ENCODE measurements at regions not wholly inside any gene's neighbourhood (a gene's known extent, or its start where the extent isn't known, plus 50 kb on each side); places are given as distances from the start of the nearest gene placed in this dataset.
"Not testable (repeated sequence)": the region's sequence is repeated elsewhere in the genome, so short reads cannot be mapped to it uniquely, and the experiment has no call there.

DNA sequence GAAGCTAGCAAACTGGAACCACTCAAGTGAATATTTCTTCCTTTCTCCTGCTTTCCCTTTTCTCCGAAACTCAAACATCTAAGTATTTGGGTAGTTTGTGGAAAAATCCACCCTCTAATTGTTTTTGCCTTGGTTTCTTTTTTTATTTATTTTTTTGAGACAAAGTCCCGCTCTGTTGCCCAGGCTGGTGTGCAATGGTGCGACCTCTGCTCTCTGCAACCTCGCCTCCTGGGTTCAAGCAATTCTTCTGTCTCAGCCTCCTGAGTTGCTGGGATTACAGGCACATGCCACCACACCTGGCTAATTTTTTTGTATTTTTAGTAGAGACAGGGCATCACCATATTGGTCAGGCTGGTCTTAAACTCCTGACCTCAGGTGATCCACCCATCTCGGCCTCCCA, 96.1 kb upstream of the BANK1 start:
- not testable (repeated sequence) for TF ChIP-seq POLR2AphosphoS5, EP300, POLR2A (IDR thresholded peaks at IDR 0.05)
- TF ChIP-seq, protein P1, sequence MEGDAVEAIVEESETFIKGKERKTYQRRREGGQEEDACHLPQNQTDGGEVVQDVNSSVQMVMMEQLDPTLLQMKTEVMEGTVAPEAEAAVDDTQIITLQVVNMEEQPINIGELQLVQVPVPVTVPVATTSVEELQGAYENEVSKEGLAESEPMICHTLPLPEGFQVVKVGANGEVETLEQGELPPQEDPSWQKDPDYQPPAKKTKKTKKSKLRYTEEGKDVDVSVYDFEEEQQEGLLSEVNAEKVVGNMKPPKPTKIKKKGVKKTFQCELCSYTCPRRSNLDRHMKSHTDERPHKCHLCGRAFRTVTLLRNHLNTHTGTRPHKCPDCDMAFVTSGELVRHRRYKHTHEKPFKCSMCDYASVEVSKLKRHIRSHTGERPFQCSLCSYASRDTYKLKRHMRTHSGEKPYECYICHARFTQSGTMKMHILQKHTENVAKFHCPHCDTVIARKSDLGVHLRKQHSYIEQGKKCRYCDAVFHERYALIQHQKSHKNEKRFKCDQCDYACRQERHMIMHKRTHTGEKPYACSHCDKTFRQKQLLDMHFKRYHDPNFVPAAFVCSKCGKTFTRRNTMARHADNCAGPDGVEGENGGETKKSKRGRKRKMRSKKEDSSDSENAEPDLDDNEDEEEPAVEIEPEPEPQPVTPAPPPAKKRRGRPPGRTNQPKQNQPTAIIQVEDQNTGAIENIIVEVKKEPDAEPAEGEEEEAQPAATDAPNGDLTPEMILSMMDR (IDR thresholded peaks at IDR 0.05) = not testable (repeated sequence)
